Ovary (tissue), 3 donors: ENCODE measurements at regions not wholly inside any gene's neighbourhood (a gene's known extent, or its start where the extent isn't known, plus 50 kb on each side); places are given as distances from the start of the nearest gene placed in this dataset.

Experiments used
- POLR2A ChIP-seq: fragments of 450-650 bp; IDR thresholded peaks from one replicate; pipeline ENCODE4 v1.6.1; 2017; ENCODE audit warnings: antibody characterized with exemption, mild to moderate bottlenecking, moderate library complexity
- TF ChIP-seq, protein P1 (sequence below), 3 donors: fragments of 450-650 bp in 2 of 3; fragments of 200-600 bp in 1 of 3; IDR thresholded peaks; one replicate each; pipeline versions ENCODE4 v1.5.1 to v1.8.0; 2016 to 2022; ENCODE audit warnings: antibody characterized with exemption in 3 of 3, mild to moderate bottlenecking in 1 of 3
- donor health status: DM: no; HTN: no; CAD: no.

DNA sequence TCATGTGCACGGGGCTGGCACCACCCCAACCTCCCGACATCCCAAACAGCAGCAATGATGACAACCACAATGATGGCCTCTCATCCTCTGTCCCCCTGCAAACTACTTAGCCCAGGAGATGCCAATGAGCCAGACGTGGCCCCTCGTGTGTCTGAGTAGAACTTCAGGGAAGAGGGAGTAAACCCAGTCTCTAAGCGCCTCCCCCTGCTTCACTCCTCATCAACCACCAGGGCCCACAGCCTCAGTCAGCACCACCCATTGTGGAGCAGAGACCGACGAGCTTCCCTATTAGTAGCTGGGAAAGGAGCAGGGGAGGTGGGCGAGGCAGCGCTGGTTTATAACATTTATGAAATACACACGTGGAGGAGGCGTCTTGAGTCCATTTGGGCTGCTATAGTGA lies 182.7 kb upstream of the SFSWAP start:
- no peak for TF ChIP-seq POLR2A
- TF ChIP-seq, protein P1, sequence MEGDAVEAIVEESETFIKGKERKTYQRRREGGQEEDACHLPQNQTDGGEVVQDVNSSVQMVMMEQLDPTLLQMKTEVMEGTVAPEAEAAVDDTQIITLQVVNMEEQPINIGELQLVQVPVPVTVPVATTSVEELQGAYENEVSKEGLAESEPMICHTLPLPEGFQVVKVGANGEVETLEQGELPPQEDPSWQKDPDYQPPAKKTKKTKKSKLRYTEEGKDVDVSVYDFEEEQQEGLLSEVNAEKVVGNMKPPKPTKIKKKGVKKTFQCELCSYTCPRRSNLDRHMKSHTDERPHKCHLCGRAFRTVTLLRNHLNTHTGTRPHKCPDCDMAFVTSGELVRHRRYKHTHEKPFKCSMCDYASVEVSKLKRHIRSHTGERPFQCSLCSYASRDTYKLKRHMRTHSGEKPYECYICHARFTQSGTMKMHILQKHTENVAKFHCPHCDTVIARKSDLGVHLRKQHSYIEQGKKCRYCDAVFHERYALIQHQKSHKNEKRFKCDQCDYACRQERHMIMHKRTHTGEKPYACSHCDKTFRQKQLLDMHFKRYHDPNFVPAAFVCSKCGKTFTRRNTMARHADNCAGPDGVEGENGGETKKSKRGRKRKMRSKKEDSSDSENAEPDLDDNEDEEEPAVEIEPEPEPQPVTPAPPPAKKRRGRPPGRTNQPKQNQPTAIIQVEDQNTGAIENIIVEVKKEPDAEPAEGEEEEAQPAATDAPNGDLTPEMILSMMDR (IDR thresholded peaks at IDR 0.05), result no peak
